ENCODE measurements at regions not wholly inside any gene's neighbourhood (a gene's known extent, or its start where the extent isn't known, plus 50 kb on each side); places are given as distances from the start of the nearest gene placed in this dataset.

GRCh38 chr5:169439362-169439761 is 138.4 kb upstream of the SLIT3 start:
- TF ChIP-seq, protein P1, sequence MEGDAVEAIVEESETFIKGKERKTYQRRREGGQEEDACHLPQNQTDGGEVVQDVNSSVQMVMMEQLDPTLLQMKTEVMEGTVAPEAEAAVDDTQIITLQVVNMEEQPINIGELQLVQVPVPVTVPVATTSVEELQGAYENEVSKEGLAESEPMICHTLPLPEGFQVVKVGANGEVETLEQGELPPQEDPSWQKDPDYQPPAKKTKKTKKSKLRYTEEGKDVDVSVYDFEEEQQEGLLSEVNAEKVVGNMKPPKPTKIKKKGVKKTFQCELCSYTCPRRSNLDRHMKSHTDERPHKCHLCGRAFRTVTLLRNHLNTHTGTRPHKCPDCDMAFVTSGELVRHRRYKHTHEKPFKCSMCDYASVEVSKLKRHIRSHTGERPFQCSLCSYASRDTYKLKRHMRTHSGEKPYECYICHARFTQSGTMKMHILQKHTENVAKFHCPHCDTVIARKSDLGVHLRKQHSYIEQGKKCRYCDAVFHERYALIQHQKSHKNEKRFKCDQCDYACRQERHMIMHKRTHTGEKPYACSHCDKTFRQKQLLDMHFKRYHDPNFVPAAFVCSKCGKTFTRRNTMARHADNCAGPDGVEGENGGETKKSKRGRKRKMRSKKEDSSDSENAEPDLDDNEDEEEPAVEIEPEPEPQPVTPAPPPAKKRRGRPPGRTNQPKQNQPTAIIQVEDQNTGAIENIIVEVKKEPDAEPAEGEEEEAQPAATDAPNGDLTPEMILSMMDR (IDR thresholded peaks at IDR 0.05), result no peak
- TF ChIP-seq EP300 (IDR thresholded peaks at IDR 0.05), result no peak
